Activated naive CD4-positive, alpha-beta T cell treated with anti-CD3 and anti-CD28 coated beads for 36 hours (primary cell): ENCODE measurements at regions not wholly inside any gene's neighbourhood (a gene's known extent, or its start where the extent isn't known, plus 50 kb on each side); places are given as distances from the start of the nearest gene placed in this dataset.

Source experiments
- CTCF ChIA-PET: fragments of 350-600 bp; sonication (Branson Sonifier 250); formaldehyde crosslinking; loops from one replicate; lab custom pipeline; 2021; ENCODE audit warnings: antibody characterized with exemption; lab: Charles Lee
- DNase-seq: peaks from one replicate; pipeline ENCODE4 v3.0.0-alpha.2; 2020
- H3K27ac Mint-ChIP-seq: one replicate; pipeline ENCODE4 v1.8.0; 2021; ENCODE audit warnings: mild to moderate bottlenecking, mixed read lengths
- H3K27me3 Mint-ChIP-seq: one replicate; pipeline ENCODE4 v1.8.0; 2021; ENCODE audit warnings: low read depth, mixed read lengths
- H3K36me3 Mint-ChIP-seq: one replicate; pipeline ENCODE4 v1.8.0; 2021; ENCODE audit warnings: low read depth, mixed read lengths
- H3K4me1 Mint-ChIP-seq: one replicate; pipeline ENCODE4 v1.8.0; 2021; ENCODE audit warnings: low read depth, mixed read lengths
- H3K4me3 Mint-ChIP-seq: one replicate; pipeline ENCODE4 v1.8.0; 2021; ENCODE audit warnings: mild to moderate bottlenecking, moderate library complexity, mixed read lengths
- H3K9me3 Mint-ChIP-seq: one replicate; pipeline ENCODE4 v1.8.0; 2021; ENCODE audit warnings: mixed read lengths
- intact Hi-C: fragments of 100-400 bp; cut with micrococcal nuclease; formaldehyde crosslinking; loops from one replicate; pipeline ENCODE4 v1.15.1; 2023

- intact Hi-C loops, result no loop called here
- no peak overlapping the region for H3K27ac Mint-ChIP-seq
- no peak for DNase-seq
- H3K9me3 Mint-ChIP-seq, result no peaks in the 10 kb centered on the region
- CTCF ChIA-PET, result interaction anchor here (1.1 kb wide), 1 partner anchor 561 kb away, joined by 4 read pairs; no protein-coding TSS in a partner anchor
- no peaks in the 10 kb centered on the region for H3K27me3 Mint-ChIP-seq
- no peaks in the 10 kb centered on the region for H3K4me1 Mint-ChIP-seq
- no peaks in the 10 kb centered on the region for H3K36me3 Mint-ChIP-seq
- H3K4me3 Mint-ChIP-seq, result no peak overlapping the region
Measured at GRCh38 chrX:69388526-69388925, 115.6 kb upstream of the NALF2 start.

GRCh38 chrX:69387567-69388487, 116.3 kb upstream of the NALF2 start:
- Mint-ChIP-seq H3K4me3 (no peak overlapping the region), H3K27ac (no peak overlapping the region), H3K4me1 (no peaks in the 10 kb centered on the region), H3K9me3 (no peaks in the 10 kb centered on the region), H3K36me3 (no peaks in the 10 kb centered on the region), H3K27me3 (no peaks in the 10 kb centered on the region)
- intact Hi-C loops, result loop anchor here (1.0 to 2.0 kb wide), 4 partner anchors 293 to 655 kb away; no protein-coding TSS in a partner anchor
- CTCF ChIA-PET, result interaction anchor here (0.9 to 1.4 kb wide), 4 partner anchors 10 to 565 kb away, joined by 3 to 7 read pairs (median 4); no protein-coding TSS in a partner anchor
- peak; percentile 39 for DNase-seq

- no peaks in the 10 kb centered on the region for H3K36me3 Mint-ChIP-seq
- H3K4me1 Mint-ChIP-seq, result no peaks in the 10 kb centered on the region
- no peak overlapping the region for H3K4me3 Mint-ChIP-seq
- no peak overlapping the region for H3K27ac Mint-ChIP-seq
- H3K27me3 Mint-ChIP-seq, result no peaks in the 10 kb centered on the region
- intact Hi-C loops, result loop anchor here (1.0 to 2.0 kb wide), 4 partner anchors 292 to 654 kb away; no protein-coding TSS in a partner anchor
- CTCF ChIA-PET, result interaction anchor here (0.9 to 1.4 kb wide), 3 partner anchors 9 to 564 kb away, joined by 3 to 7 read pairs (median 3); no protein-coding TSS in a partner anchor
- H3K9me3 Mint-ChIP-seq, result no peaks in the 10 kb centered on the region
- no peak for DNase-seq
Measured at GRCh38 chrX:69386681-69387080, 117.4 kb upstream of the NALF2 start.

GRCh38 chrX:69379412-69379811, 124.7 kb upstream of the NALF2 start:
- CTCF ChIA-PET, result no interaction called here
- Mint-ChIP-seq H3K27me3 (no peaks in the 10 kb centered on the region), H3K4me3 (no peak overlapping the region), H3K4me1 (no peaks in the 10 kb centered on the region), H3K27ac (no peak overlapping the region), H3K36me3 (no peaks in the 10 kb centered on the region), H3K9me3 (no peaks in the 10 kb centered on the region)
- no peak for DNase-seq
- intact Hi-C loops, result no loop called here

GRCh38 chrX:69374569-69374968, 129.6 kb upstream of the NALF2 start:
- Mint-ChIP-seq H3K36me3 (no peaks in the 10 kb centered on the region), H3K4me3 (no peak overlapping the region), H3K27me3 (peaks cover 6% of the 10 kb centered on the region), H3K27ac (no peak overlapping the region), H3K4me1 (no peaks in the 10 kb centered on the region), H3K9me3 (no peaks in the 10 kb centered on the region)
- intact Hi-C loops, result no loop called here
- CTCF ChIA-PET, result interaction anchor here (2.3 kb wide), 1 partner anchor 13 kb away, joined by 4 read pairs; no protein-coding TSS in a partner anchor
- no peak for DNase-seq

- Mint-ChIP-seq H3K36me3 (no peaks in the 10 kb centered on the region), H3K9me3 (no peaks in the 10 kb centered on the region), H3K4me3 (no peak overlapping the region), H3K4me1 (no peaks in the 10 kb centered on the region), H3K27ac (no peak overlapping the region), H3K27me3 (peaks cover 6% of the 10 kb centered on the region)
- intact Hi-C loops, result no loop called here
- CTCF ChIA-PET, result no interaction called here
- DNase-seq, result no peak
Measured at GRCh38 chrX:69372435-69372834, 131.7 kb upstream of the NALF2 start.

- Mint-ChIP-seq H3K27me3 (peaks cover 6% of the 10 kb centered on the region), H3K9me3 (no peaks in the 10 kb centered on the region), H3K36me3 (no peaks in the 10 kb centered on the region), H3K27ac (no peak overlapping the region), H3K4me3 (no peak overlapping the region), H3K4me1 (no peaks in the 10 kb centered on the region)
- CTCF ChIA-PET, result no interaction called here
- DNase-seq, result no peak
- intact Hi-C loops, result no loop called here
Measured at GRCh38 chrX:69371159-69371558, 133.0 kb upstream of the NALF2 start.

- no peaks in the 10 kb centered on the region for H3K36me3 Mint-ChIP-seq
- intact Hi-C loops, result no loop called here
- no peaks in the 10 kb centered on the region for H3K4me1 Mint-ChIP-seq
- no peak overlapping the region for H3K27ac Mint-ChIP-seq
- H3K4me3 Mint-ChIP-seq, result no peak overlapping the region
- CTCF ChIA-PET, result interaction anchor here (0.6 kb wide), 1 partner anchor 128 kb away, joined by 4 read pairs; no protein-coding TSS in a partner anchor
- H3K9me3 Mint-ChIP-seq, result no peaks in the 10 kb centered on the region
- H3K27me3 Mint-ChIP-seq, result peaks cover 6% of the 10 kb centered on the region
- no peak for DNase-seq
Measured at GRCh38 chrX:69369999-69370398, 134.1 kb upstream of the NALF2 start.

- DNase-seq, result no peak
- no peak overlapping the region for H3K27ac Mint-ChIP-seq
- CTCF ChIA-PET, result no interaction called here
- no peaks in the 10 kb centered on the region for H3K27me3 Mint-ChIP-seq
- intact Hi-C loops, result no loop called here
- H3K36me3 Mint-ChIP-seq, result no peaks in the 10 kb centered on the region
- H3K9me3 Mint-ChIP-seq, result no peaks in the 10 kb centered on the region
- no peaks in the 10 kb centered on the region for H3K4me1 Mint-ChIP-seq
- no peak overlapping the region for H3K4me3 Mint-ChIP-seq
Measured at GRCh38 chrX:69366183-69366582, 137.9 kb upstream of the NALF2 start.

GRCh38 chrX:69365755-69366154, 138.4 kb upstream of the NALF2 start:
- intact Hi-C loops, result no loop called here
- no peaks in the 10 kb centered on the region for H3K36me3 Mint-ChIP-seq
- no peaks in the 10 kb centered on the region for H3K9me3 Mint-ChIP-seq
- H3K4me1 Mint-ChIP-seq, result no peaks in the 10 kb centered on the region
- CTCF ChIA-PET, result no interaction called here
- H3K4me3 Mint-ChIP-seq, result no peak overlapping the region
- H3K27ac Mint-ChIP-seq, result no peak overlapping the region
- DNase-seq, result no peak
- no peaks in the 10 kb centered on the region for H3K27me3 Mint-ChIP-seq

- intact Hi-C loops, result no loop called here
- no peaks in the 10 kb centered on the region for H3K27me3 Mint-ChIP-seq
- H3K4me1 Mint-ChIP-seq, result no peaks in the 10 kb centered on the region
- DNase-seq, result no peak
- no peak overlapping the region for H3K4me3 Mint-ChIP-seq
- H3K36me3 Mint-ChIP-seq, result no peaks in the 10 kb centered on the region
- H3K9me3 Mint-ChIP-seq, result no peaks in the 10 kb centered on the region
- no peak overlapping the region for H3K27ac Mint-ChIP-seq
- CTCF ChIA-PET, result no interaction called here
Measured at GRCh38 chrX:69365349-69365748, 138.8 kb upstream of the NALF2 start.

GRCh38 chrX:69362856-69363255, 141.3 kb upstream of the NALF2 start:
- CTCF ChIA-PET, result no interaction called here
- Mint-ChIP-seq H3K4me3 (no peak overlapping the region), H3K27me3 (no peaks in the 10 kb centered on the region), H3K36me3 (no peaks in the 10 kb centered on the region), H3K4me1 (no peaks in the 10 kb centered on the region), H3K9me3 (no peaks in the 10 kb centered on the region), H3K27ac (no peak overlapping the region)
- intact Hi-C loops, result no loop called here
- no peak for DNase-seq

GRCh38 chrX:69362354-69362753, 141.8 kb upstream of the NALF2 start:
- Mint-ChIP-seq H3K27ac (no peak overlapping the region), H3K4me1 (no peaks in the 10 kb centered on the region), H3K4me3 (no peak overlapping the region), H3K9me3 (no peaks in the 10 kb centered on the region), H3K36me3 (no peaks in the 10 kb centered on the region), H3K27me3 (no peaks in the 10 kb centered on the region)
- CTCF ChIA-PET, result no interaction called here
- intact Hi-C loops, result no loop called here
- no peak for DNase-seq
